ENCODE measurements at regions not wholly inside any gene's neighbourhood (a gene's known extent, or its start where the extent isn't known, plus 50 kb on each side); places are given as distances from the start of the nearest gene placed in this dataset.
"Not testable (repeated sequence)": the region's sequence is repeated elsewhere in the genome, so short reads cannot be mapped to it uniquely, and the experiment has no call there.

DNA sequence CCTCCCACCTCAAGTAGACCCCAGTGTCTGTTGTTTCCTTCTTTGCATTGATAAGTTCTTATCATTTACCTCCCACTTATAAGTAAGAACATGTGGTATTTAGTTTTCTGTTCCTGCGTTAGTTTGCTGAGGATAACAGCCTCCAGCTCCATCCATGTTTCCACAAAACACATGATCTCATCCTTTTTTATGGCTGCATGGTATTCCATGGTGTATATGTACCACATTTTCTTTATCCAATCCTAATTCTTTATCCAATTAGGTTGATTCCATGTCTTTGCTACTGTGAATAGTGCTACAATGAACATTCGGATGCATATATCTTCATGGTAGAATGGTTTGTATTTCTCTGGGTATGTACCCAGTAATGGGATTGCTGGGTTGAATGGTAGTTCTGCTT, 102.5 kb upstream of the UGP2 start:
- DNase-seq (ENCODE audit: low read depth in 2 of 2) = not testable (repeated sequence)

DNA sequence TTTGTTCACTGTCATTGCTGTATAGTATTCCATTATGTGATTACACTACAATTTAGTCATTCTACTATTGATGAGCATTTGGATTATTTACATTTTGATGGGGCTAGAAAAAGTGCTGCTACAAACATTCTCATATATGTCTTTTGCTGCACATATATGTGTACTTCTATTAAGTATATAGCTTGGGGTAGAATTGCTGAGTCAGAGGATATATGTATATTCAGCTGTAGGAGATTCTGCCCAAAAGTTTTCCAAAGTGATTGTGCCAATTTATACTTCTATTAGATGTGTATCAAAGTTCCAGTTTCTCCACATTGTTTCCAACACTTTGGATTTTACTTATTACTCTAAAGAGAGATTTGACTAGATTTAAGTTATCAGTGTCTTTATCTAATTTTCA, 101.7 kb upstream of the UGP2 start:
- no peak for DNase-seq (ENCODE audit: low read depth in 2 of 2)

DNA sequence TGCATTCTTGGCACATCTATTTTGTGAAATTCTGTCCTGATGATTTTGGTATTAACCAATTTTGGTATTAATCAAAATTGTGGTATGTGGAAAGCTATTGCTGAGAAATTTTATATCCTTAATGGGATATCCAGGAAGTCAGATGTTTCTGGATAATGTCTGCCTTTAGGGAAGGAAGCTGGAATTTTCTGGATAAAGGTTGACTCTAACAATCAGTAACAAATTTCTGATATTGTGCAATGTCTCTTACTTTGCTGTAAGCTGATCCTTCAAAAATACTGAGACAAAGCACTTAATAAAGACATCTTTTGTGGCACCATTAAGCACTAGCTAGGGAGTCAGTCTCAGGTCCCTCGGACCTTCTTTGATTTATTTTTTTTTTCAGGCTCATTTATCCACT, 100.8 kb upstream of the UGP2 start:
- no peak for DNase-seq (ENCODE audit: low read depth in 2 of 2)

DNA sequence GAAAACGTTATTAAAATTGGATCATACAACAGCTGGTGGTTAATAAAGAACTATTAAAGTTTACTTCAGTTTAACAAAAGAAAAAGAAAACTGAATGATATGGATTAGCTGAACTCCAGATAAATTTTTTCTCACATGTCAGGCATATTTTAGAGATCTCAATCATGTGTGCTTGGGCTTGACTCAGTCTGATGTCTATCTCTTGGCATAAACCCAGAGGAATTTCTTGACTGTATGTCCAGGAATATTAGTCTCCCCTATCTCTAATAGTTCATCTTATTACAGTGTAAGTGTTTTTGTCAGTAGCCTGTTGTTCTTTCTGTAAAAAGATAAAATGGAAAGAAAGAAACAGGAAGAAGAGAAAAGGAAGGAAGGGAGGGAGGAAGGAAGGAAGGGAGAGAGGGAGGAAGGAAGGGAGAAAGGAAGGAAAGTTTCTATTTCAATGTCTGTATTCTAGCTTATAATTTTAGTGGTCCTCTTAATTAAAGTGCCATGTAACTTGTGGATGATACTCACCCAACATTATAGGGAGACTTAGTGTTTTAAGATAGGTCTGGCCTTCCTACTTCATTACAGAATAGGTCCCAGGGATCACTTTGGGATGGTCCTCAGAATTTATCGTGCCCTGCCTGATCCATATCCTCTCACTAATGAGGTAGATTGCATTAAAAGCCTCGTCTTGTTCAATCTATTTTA, 99.7 kb upstream of the UGP2 start:
- peak in 1 of 2 donors; percentile 57 for DNase-seq (ENCODE audit: low read depth in 2 of 2)

DNA sequence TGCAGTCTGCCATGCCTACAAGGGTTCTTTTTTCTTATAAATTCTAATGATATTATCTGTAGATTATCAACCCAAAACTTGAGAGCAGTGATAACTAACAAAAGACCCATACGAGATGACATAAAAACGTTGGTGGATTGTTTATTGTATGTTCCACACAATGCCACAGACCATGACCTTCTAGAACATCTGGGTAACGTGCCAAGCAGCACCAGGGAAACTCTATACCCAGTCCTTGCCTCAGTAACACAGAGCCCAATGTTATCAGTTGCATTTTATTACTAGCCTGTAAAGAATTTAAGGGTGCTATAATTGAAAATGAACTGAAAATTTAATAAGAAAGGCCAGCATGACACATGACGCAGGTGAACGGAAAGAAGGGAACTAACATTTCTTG, 99.1 kb upstream of the UGP2 start:
- no peak for DNase-seq (ENCODE audit: low read depth in 2 of 2)

DNA sequence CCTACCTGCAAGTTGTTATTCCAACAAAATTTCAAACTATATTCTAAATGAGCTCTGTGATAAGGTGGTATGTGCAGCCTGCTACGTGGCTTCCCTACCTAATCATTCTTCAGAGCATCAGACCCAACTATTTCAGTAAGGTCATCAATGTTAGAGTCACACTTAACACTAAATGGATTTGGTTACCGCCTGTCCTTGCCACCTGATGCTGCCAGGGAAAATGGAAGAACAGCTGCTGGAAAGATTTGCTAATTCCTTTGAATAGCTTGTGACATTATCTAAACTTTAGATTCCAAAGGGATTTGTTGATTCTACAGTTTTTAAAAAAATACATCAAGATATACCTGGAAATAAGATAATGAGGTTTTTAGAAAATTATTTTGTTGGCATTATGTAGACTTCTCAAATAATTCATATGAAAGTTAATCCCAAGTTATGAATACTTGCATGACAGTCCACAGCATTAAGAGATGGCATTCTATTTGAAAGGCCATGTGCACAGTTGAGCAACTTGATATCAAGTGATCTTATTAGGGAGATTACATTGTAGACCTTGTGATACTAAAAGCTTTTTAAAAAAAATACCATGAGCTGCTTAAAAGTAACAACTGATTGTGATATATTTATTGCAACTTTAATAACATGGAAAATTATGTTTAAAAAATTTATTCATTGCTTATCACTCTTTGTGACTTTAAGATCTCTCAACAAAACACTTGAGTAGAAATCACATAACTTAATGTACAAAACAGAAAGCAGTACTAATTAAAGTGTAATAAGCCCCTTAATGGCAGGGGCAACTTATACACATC, 98.3 kb upstream of the UGP2 start:
- DNase-seq (ENCODE audit: low read depth in 2 of 2) = no peak

DNA sequence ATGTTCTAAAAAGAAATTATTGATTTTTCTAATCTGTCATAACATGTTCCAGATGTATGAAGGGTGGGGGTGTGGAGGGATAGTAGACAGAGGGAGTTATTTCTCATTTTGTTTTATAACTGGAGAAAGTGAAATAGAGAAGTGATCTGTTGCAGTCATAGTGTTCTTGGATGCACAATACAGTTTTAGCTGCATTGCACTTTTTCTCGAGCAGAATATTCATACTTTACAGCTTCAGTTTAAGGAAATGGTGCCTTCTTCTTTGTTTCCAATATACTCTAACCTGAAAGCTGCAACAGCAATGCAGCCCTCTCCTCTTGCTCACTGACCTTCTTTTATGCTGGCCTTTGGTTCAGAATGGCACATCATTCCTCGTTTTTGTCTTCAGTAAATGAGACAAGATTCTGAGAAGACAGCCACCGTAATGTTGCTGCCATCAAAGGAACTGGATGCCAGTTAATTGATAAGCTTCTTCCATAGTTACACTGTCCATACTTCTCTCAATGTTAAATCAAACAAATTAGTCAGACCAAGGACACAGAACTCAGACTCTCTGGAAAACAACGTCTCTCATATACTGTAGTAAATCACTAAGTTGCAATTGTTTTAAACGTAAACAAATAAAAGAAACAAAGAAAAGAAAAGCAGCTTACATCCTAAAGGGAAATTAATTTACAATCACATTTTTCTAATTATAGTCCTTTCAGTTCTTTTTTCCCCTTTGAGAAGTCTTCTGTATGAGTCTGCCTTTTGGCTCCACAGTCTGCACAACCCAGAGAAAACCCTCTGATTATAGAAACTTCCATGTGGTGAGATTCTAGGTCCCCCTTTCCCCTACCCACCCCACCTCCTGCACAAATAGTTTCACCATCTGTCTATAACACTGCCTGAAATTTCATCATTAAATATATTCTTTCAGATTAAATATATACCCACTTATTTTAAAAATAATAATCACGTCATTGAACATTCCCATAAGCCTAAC, 97.4 kb upstream of the UGP2 start:
- DNase-seq (ENCODE audit: low read depth in 2 of 2) = no peak

DNA sequence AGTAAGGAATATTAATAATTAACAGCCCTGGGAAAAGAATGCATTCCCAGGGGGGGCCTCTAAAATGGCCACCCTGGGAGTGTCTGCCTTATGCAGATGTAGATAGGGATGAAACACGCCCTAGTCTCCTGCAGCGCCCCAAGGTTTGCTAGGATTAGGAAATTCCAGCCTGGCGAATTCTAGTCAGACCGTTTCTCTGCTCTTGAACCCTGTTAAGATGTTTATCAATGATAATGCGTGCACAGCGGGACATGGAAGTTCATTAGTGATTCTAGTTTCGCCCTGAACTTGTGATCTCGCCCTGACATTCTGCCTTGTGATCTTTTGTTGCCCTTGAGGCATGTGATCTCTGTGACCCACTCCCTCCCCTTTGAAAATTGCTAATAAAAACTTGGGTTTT, 95.1 kb upstream of the UGP2 start:
- not testable (repeated sequence) for DNase-seq (ENCODE audit: low read depth in 2 of 2)

DNA sequence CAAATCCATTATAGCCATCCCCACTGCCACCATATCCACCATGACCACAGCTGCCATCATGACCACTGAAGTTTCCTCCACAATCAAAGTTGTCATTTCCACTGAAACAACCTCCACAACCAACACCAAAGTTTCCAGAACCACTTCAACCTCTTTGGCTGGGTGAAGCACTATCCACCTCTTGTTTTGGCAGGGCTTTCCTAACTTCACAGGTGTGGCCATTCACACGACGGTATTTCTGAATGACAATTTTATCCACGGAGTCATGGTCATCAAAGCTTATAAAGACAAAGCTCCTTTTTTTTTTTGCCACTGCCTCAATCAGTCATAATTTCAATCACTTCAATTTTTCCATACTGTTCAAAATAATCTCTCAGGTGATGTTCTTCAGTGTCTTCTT, 89.8 kb upstream of the UGP2 start:
- DNase-seq (ENCODE audit: low read depth in 2 of 2) = no peak

DNA sequence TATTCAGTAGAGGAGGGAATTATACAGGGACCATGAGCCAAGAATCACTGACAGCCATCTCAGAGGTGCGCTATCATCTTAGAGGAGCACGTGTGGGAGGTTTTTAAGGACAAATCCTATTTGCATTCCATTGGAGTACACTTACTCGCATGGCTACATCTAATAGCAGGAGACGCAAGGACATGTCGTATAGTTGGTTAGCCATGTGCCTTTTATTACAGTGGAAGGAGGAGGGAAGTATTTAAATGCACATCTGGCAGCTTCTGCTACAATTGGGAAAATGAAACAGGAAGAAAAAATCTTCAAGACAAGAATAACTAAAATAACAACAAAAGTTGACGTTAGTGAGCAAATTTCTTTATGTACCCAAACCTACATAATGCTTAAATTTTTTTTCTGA, 86.5 kb upstream of the UGP2 start:
- DNase-seq (ENCODE audit: low read depth in 2 of 2) = no peak

DNA sequence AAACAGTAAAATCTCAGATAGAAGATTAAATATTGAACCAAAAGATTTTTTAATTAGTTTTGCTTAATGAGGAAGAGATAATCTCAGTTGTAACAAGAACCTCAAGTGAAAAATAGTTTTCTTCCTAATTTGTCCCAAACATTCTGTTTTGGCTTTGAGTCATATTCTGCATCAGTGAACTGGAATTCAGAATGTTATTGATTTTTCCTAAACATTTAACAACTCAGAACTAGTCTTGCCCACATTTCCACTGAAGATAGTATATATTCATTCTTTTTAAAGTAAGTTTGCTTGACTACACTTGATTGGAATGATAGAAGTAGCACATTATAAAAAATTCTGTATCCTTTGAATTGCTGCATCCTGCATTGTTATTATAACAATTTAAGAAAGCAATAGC, 85.7 kb upstream of the UGP2 start:
- DNase-seq (ENCODE audit: low read depth in 2 of 2) = no peak

DNA sequence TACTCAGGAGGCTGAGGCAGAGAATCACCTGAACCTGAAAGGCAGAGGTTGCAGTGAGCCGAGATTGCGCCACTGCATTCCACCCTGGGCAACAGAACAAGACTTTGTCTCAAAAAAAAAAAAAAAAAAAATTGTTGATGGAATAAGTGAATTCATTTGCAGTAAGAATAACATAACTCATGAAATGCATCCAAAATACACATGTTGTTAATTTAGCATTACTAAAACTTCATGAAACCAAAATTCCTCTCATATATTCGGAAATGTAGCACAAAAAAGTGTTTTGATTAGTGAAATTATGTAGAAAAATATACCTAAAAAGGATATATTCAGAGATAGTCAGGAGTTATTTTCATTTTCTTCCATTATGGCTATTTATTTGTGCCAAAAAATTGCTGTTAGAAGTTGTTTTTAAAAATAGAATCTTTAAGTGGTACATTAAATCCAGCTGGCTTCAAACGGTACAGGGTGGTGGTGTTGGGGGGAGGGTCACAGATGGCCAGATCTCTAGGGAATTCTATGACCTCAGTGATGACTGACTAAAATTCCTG, 78.2 kb upstream of the UGP2 start:
- DNase-seq (ENCODE audit: low read depth in 2 of 2) = peak; percentile 15 to 64

DNA sequence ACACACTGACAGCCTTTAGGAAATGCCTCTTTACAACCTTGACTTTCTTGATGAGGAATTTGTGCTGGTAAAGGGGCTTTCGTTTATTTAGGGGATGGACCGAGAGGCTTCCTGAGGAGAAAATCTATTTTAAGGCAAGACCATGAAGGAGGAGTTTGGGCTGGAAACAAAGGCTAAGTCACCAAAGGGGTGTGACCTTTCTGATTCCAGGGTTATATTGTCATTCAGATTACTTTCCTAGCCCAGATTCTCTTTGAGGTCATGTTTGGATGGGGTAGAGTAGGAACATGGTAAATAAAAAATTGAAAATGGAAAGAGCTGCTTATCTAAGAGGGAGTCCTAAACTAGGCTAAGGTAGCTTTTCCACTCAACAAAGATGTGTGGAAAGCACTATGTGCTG, 77.1 kb upstream of the UGP2 start:
- no peak for DNase-seq (ENCODE audit: low read depth in 2 of 2)

DNA sequence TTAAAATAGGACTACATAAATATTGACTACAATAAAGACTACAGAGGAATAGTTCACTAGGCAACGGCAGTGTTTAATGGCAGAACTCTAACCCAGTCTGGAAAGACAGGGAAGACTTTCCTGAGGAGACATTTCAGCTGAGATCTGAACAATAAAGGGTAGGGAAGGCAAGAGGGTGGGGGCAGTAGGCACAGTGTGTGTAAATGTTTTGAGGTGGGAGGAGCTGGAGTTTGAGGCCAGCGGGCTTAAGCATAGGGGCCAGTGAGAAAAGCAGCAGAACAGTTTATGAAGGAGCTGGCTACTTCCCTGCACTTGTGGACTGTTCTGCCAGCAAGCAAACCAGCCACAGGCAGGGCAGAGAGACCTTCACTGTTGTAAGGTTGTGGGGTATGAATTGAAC, 76.6 kb upstream of the UGP2 start:
- DNase-seq (ENCODE audit: low read depth in 2 of 2) = no peak

DNA sequence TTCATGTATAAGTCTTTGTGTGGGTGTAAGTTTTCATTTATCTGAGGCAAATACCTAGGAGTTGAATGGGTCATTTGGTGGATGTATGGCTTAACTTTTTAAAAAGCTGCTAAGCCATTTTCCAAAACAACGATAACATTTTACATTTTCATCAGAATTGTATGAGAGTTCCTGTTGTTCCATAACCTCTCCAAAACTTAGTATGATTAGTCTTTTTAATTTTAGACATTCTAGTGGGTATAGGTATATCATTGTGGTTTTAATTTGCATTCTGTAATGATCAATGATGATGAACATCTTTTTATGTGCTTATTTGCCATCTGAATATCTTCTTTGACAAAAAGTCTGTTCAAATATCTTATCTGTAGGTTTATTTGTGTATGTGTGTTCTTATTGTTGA, 74.4 kb upstream of the UGP2 start:
- no peak for DNase-seq (ENCODE audit: low read depth in 2 of 2)

DNA sequence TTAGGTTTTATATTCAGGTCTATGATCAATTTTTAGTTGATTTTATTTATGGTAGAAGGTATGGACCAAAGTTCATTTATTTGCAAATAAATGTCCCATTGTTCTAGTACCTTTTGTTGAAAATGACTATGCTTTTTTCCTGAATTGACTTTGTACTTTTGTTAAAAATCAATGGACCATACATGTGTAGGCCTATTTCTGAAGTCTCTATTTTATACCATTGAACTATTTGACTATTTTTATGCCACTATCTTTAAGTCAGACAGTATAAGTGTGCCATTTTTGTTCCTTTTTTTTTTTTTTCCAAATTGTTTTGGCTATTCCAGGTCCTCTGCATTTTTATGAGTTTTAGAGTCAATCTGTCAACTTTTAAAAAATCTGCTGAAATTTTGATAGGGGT, 73.6 kb upstream of the UGP2 start:
- no peak for DNase-seq (ENCODE audit: low read depth in 2 of 2)

DNA sequence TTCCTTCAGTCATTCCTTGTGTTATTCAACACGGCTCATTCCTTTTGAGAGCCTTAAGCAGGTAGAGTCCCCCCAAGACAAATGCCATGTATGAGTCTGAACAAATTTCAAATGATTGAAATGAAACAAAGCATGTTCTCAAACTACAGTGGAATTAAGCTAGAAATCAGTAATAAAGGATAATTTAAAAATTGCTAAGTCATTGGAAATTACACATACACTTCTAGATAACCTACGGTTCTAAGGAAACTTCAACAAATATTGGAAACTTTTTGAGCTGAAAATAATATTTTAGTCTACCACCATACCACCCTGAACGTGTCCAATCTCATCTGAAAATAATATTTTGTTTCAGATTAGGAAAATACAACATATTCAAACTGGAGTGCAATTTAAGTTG, 71.8 kb upstream of the UGP2 start:
- DNase-seq (ENCODE audit: low read depth in 2 of 2) = no peak

DNA sequence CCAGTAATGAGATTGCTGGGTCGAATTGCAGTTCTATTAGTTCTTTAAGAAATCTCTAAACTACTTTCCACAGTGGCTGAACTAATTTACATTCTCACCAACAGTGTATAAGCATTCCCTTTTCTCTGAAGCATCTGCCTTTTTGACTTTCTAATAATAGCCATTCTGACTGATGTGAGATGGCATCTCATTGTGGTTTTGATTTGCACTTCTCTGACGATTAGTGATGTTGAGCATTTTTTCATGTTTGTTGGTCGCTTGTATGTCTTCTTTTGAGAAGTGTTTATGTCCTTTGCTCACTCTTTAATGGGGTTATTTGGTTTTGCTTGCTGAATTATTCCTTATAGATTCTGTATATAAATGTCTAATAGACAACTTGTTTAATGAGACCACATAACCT, 69.6 kb upstream of the UGP2 start:
- no peak for DNase-seq (ENCODE audit: low read depth in 2 of 2)

DNA sequence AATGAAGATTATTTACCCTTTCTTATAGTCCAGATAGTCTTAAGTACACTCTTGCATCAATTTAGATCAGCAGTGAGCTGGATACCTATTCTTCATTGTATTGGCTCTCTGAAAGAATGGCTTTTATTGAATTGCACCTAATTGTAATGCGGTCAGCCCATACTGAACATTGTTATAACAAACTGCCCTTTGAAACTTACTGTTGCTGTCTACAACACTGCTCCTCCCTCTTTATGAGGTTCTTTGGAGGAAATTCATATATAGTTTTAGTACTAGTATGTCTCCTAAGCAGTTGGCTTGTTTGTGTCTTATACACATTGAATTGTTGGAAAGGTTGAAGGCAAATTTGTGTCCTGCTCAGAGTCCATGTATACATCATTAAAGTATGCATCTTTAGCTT, 66.5 kb upstream of the UGP2 start:
- no peak for DNase-seq (ENCODE audit: low read depth in 2 of 2)

DNA sequence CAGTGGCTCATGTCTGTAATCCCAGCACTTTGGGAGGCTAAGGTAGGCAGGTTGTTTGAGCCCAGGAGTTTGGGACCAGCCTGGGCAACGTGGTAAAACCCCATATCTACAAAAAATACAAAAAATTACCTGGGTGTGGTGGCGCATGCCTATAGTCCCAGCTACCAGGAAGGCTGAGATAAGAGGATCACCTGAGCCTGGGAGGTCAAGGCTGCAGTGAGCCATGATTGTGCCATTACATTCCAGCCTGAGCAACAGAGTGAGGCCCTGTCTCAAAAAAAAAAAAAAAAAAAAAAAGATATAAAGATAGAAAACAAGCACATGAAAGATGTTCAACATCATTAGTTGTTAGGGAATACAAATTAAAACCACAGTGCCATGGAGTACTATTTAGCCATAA, 65.3 kb upstream of the UGP2 start:
- DNase-seq (ENCODE audit: low read depth in 2 of 2) = no peak

DNA sequence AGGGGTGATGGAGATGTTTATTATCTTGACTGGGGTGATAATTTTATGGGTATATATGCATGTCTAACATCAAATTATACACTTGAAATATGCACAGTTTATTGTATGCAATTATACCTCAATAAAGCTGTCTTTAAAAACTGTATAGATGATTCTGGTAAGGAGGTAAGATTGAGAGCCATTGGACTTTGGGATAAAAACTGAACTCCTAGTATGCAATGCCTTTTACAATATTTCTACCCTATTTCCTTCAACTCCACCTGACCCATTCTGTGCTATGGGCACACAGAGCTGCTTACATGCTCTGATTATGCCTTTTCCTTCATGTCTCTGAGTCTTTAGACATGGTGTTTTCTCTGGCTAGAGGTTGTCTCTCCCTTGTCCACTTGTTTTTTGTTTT, 63.9 kb upstream of the UGP2 start:
- DNase-seq (ENCODE audit: low read depth in 2 of 2) = no peak

DNA sequence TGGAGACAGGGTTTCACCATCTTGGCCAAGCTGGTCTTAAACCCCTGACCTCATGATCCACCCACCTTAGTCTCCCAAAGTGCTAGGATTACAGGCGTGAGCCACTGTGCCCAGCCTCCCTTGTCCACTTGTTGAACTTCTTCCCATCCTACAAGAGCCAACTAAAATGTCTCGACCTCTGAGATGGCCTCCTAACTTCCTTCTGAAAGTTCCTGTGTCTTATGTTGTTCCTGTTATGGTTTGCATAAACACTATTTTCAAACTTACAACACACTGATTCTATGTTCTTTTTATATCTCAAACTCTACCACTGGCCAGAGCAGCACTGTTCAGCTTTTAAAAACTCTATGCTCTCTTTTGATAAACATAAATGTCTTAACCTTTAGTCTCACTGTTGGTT, 63.3 kb upstream of the UGP2 start:
- no peak for DNase-seq (ENCODE audit: low read depth in 2 of 2)
